SIG-M5 treated with dmso at 0.1 percent for 504 hours (cell line): ENCODE measurements at regions not wholly inside any gene's neighbourhood (a gene's known extent, or its start where the extent isn't known, plus 50 kb on each side); places are given as distances from the start of the nearest gene placed in this dataset.
"Not testable (repeated sequence)": the region's sequence is repeated elsewhere in the genome, so short reads cannot be mapped to it uniquely, and the experiment has no call there.

ENCODE experiments used
- DNase-seq: peaks from one replicate; lab custom pipeline; 2025; ENCODE audit not compliant: unreplicated experiment; lab: John Stamatoyannopoulos, UW

DNA sequence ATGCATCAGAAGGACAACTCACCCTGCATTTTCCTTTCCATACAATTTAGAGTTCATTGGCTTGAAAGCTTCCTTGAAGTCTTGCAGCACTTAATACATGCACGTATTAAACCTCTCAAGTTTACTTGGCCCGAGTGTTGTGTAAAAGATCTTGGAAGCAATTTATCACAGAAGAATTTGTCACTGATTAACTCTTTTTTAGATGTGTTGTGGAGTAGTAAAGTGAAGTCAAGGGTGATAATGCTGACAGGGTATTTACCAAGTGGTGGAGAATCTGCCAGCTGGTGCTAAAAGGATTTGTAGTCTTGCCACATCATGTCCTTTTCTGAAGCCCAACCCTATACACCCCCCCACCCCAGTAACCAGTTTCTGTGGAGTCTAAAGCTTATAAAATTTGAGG is 421.0 kb upstream of the MIR17HG start:
- DNase-seq: no peak

DNA sequence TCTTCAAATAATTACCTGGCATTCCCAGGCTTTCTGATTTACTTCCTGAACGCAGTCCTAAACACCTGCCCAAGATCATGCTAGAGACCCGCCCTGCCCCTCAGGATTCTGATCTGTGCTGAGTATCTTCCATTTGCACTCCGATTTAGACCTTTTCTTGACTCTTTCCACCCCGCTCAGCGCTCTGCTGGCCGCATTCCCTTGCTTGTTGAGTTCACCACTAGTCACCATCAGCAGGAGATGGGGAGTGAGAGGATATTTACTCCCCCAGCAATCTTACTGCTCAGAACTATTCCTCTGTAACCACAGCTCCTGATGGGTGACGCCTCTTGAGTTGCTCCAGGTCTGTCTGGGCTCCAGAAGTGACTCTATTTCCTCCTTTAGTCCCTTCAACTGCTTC is 419.4 kb upstream of the MIR17HG start:
- DNase-seq: no peak

- DNase-seq: no peak
Observed at GRCh38 chr13:90933097-90933826, 414.2 kb upstream of the MIR17HG start.

GRCh38 chr13:90934741-90935140 is 412.7 kb upstream of the MIR17HG start:
- no peak for DNase-seq

- DNase-seq: no peak
Observed at GRCh38 chr13:90938848-90939247, 408.6 kb upstream of the MIR17HG start.

DNA sequence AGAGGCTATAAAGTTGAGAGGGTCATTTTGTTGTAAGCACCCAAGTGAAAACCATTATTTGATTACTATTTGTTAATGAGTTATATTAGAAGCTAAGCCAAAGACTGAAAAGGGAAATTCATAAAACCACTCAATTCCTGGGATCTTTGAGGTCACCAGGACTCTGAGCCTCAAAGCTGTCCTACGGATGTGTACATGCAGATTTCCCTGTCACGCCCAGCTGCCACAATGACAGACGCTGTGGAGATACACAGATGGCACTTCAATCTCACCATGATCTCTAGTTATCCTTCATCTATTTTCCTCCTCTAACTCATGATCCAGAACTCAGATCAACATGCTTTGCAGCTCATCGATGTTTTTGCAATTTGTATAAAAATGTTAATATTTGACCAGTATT is 403.5 kb upstream of the MIR17HG start:
- DNase-seq: no peak

DNA sequence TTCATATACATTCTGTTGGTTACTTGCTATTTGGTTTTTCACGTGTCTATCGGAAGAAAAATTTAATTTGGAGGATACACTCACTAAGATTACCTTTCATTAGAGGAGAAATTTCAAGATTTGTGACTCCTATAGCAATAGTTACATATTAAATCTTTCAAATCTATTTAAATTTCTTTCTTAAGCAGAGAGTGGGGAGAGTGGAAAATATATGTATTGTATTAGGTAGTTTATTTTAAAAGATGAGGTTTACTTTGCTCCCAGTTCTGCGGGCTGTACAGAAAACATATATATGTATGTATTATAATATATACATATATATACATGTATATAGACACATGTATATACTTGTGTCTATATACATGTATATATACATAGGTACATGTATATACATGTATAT is 402.3 kb upstream of the MIR17HG start:
- DNase-seq: not testable (repeated sequence)

- not testable (repeated sequence) for DNase-seq
Observed at GRCh38 chr13:90946125-90946524, 401.4 kb upstream of the MIR17HG start.

DNA sequence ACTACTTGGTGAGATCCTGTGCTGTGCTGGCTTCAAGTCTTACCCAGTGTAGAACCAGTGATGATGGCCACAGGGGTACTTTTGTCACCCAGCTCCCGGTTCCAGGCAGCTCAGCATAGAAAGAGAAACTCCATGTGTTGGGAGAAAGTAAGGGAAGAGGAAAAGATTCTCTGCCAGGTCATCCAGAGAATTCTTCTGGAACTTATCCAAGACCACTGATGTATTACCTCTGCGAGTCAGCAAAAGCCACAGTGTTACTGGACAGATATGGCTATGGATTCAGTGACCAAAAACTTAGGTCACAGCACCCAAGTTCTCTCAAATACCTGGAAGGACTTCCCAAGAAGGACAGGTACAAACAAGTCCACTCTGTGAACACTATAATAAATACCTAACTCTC is 399.5 kb upstream of the MIR17HG start:
- no peak for DNase-seq

DNA sequence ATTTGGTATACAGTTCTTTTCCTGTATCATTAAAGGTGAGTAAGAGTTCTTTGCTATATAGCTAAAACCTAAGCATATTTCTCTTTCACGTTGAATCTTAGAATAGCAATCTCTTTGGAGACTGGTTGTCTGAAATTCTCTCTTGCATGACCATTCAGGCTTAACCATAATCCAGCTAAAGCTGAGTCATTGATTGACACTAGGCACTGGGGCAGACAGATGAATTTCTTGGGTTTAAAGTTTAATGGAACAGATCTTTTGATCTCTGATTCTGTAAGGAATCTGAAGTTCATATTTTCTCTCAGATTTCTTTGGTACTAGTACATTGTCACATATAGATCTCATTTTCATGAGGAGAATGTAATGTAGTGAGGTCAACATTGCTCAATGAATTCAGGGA is 397.3 kb upstream of the MIR17HG start:
- no peak for DNase-seq

GRCh38 chr13:90951663-90952062 is 395.8 kb upstream of the MIR17HG start:
- no peak for DNase-seq

GRCh38 chr13:90952326-90952725 is 395.2 kb upstream of the MIR17HG start:
- no peak for DNase-seq

DNA sequence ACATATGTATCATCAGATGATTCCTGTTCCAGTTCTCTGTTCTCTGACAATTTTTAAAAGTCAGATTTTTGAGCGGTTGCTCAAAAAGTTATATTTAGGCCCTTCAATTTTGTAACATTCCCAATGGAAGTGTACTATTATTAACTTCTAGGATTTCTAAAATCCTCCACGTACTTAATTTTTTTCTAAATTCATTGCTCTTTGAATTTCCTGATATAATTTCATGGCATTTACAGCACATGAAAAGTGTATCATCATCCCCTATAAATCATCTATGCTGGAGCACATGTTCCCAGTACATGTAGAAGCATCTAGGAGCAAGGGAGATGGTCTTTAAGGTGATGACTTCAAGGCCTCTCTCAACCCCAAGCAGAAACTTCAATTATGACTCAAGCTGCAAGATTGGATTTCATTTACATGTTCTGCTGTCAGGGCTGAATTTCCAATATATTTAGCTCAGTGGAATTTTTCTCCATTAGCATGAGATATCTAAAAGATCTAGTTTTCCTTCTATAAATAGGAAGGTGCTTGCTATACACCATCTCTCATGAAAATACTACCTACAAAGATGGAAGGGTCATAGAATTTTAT is 392.8 kb upstream of the MIR17HG start:
- DNase-seq: no peak

DNA sequence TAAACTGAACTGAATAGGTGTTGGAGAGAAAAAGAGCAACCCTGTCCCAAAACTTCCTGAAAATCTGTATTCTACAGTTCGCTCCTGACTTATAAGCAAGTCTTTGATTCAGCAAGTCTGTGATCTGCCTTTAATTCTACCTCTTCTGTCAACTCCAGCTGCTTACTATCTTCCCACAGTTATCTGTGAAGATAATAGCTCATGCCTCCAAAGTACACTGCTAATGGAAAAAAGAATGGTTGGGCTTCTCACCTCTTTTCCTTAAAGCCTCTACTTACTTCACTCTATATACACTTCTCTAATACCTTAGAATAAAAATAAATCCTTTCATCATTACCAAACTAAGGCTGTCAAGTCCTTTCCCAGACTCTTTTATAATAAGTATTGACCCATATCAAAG is 391.5 kb upstream of the MIR17HG start:
- no peak for DNase-seq

GRCh38 chr13:90958866-90959265 is 388.6 kb upstream of the MIR17HG start:
- DNase-seq: no peak

DNA sequence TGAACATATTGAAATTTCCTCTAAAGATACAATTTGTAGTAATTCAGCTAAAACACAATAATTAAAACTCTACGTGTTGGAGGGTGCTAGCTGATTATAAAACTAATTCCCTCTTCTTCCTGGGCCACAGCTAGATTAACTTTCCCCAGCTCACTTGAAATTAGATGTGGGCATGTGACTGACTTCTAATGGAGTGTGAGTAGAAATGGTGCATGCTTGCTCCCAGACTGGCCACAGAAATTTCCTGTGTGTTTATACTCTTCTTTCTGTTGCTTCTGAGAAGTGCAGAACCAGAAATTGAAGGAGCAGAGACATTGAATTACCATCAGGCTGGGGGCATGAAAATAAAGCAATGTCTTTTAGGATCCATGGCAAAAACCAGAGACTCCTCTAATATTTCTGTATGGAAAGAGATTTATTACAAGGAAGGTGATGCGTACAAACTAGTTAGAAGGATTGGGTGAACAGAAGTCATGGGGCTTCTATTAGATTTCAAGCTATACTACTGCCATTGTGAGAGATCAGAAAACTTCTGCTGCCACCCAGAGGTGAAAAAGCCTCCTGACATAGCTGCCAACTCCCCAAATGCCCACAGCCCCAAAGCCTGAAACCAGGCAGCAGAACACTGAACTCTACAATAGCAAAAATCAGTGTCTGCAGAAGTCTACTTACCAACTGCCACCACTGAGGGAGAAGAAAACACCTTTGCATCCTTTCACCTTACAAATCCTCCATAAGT is 379.2 kb upstream of the MIR17HG start:
- DNase-seq: peak; percentile 37

DNA sequence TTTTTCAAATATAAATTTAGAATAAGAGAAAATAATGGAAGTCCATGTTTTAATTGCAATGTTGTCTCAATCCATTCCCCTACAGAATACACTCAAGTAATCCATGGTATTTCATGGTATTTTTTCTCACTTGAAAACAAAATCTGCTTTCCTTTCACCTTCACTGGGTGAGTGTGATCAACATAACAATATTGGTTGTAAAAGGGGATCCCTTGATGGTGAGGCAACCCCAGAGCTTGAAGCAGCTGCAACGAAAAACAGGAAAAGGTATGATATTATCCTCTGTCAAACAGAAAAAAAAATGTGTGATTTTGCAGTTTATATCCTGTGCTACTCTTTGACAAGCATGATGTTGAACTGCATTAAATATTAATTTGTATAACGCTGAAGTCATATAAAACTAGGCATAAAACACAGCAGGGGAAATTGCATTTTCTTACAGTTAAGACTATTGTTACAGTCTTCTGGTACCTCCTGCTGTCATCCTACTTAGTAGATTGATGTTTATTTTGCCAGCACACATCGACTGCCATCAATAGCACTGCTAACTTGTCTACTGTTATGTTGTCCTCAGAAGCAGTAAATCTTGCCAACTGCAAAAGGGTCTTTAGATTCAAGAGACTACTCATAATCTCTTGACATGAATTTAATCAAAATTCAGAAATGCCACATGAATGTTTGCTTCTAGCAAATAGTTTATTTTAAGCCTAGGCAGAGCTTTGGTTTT is 373.1 kb upstream of the MIR17HG start:
- DNase-seq: no peak

DNA sequence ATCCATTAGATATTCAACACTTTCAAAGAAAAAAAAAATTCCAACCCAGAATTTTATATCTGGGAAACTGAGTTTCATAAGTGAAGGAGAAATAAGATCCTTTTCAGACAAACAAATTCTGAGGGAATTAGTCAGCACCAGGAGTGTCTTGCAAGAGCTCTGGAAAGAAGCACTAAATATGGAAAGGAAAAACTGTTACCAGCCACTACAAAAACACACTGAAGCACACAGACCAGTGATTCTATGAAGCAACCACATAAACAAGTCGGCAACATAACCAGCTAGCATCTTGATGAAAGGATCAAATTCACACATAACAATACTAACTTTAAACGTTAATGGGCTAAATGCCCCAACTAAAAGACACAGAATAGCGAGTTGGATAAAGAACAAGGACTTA is 368.4 kb upstream of the MIR17HG start:
- no peak for DNase-seq

- no peak for DNase-seq
Observed at GRCh38 chr13:90984756-90985155, 362.7 kb upstream of the MIR17HG start.

GRCh38 chr13:90995001-90995400 is 352.5 kb upstream of the MIR17HG start:
- DNase-seq: no peak

DNA sequence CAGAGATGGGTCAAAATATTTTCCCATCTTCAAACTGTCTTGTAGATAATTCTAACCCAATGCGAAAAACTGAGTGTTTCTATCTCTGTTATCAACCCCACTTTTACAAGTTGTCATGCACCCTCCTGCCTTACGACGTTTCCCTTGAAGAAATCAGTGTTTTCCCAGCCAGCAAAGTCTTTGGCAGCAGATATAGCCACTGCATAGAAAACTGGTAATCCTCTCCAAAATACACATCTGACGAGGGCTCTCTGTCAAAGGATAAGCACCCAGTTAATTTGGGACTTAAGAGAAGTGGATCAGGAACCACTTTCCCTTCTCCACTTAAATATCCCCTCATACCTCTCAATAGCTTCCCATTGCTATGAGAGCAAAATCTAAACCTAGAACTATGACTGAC is 351.9 kb upstream of the MIR17HG start:
- no peak for DNase-seq

GRCh38 chr13:90997951-90998350 is 349.5 kb upstream of the MIR17HG start:
- DNase-seq: no peak
